ENCODE measurements at regions not wholly inside any gene's neighbourhood (a gene's known extent, or its start where the extent isn't known, plus 50 kb on each side); places are given as distances from the start of the nearest gene placed in this dataset.
A peak's percentile ranks its signal among the peaks of the same experiment; 100 is the strongest.

GRCh38 chr6:140048202-140048790, 673.8 kb upstream of the CITED2 start:
- TF ChIP-seq CTCF (IDR thresholded peaks at IDR 0.05) (no peak), POLR2A (IDR thresholded peaks at IDR 0.05) (no peak)
- intact Hi-C loops (cut with DNase I) = loop anchor here in 1 of 10 donors (10.0 kb wide), 1 partner anchor 163 kb away; no protein-coding TSS in a partner anchor
- no peak for ATAC-seq

GRCh38 chr6:140047321-140047720, 672.9 kb upstream of the CITED2 start:
- peaks cover 0 to 8% (median 0%) of the 10 kb centered on the region in 12 donors for H3K9me3 ChIP-seq
- intact Hi-C loops (cut with DNase I) = loop anchor here in 1 of 10 donors (10.0 kb wide), 1 partner anchor 163 kb away; no protein-coding TSS in a partner anchor

More at GRCh38 chr6:140048202-140048790, 673.8 kb upstream of the CITED2 start:
- Histone ChIP-seq H3K36me3 (no peaks in the 10 kb centered on the region), H3K4me3 (no peak overlapping the region), H3K4me1 (peaks cover 0 to 23% (median 9%) of the 10 kb centered on the region in 12 donors), H3K9me3 (peaks cover 0 to 8% (median 0%) of the 10 kb centered on the region in 12 donors), H3K27ac (peak overlapping the region in 2 of 12 donors; percentile 2 to 87), H3K27me3 (no peaks in the 10 kb centered on the region)
- DNase-seq = no peak
- 26 to 52% (median 29%) methylated on average over 2 of the region's 2 CpGs for WGBS, 4 donors

GRCh38 chr6:140046016-140046632, 671.7 kb upstream of the CITED2 start:
- H3K27me3 ChIP-seq = no peaks in the 10 kb centered on the region
- intact Hi-C loops (cut with DNase I) = loop anchor here in 1 of 10 donors (10.0 kb wide), 1 partner anchor 161 kb away; no protein-coding TSS in a partner anchor
- peaks cover 0 to 8% (median 0%) of the 10 kb centered on the region in 12 donors for H3K9me3 ChIP-seq
- no peak for ATAC-seq
- H3K36me3 ChIP-seq = no peaks in the 10 kb centered on the region
- H3K4me1 ChIP-seq = peaks cover 0 to 23% (median 10%) of the 10 kb centered on the region in 12 donors
- no peak overlapping the region for H3K4me3 ChIP-seq
- DNase-seq = no peak
- 89 to 96% (median 93%) methylated on average over 3 of the region's 3 CpGs for WGBS, 4 donors
- H3K27ac ChIP-seq = no peak overlapping the region
- TF ChIP-seq CTCF (IDR thresholded peaks at IDR 0.05) (no peak), POLR2A (IDR thresholded peaks at IDR 0.05) (no peak)

More at GRCh38 chr6:140047321-140047720, 672.9 kb upstream of the CITED2 start:
- TF ChIP-seq CTCF (IDR thresholded peaks at IDR 0.05) (no peak), POLR2A (IDR thresholded peaks at IDR 0.05) (no peak)
- no peak for ATAC-seq
- Histone ChIP-seq H3K4me1 (peaks cover 0 to 23% (median 10%) of the 10 kb centered on the region in 12 donors), H3K27me3 (no peaks in the 10 kb centered on the region), H3K27ac (no peak overlapping the region), H3K36me3 (no peaks in the 10 kb centered on the region), H3K4me3 (no peak overlapping the region)
- WGBS, 4 donors = 44 to 67% (median 55%) methylated on average over 1 of the region's 1 CpG
- no peak for DNase-seq

- 92 to 100% (median 95%) methylated on average over 1 of the region's 1 CpG for WGBS, 4 donors
- ATAC-seq (peak in 1 of 4 donors; percentile 33), DNase-seq (no peak)
- H3K4me1 ChIP-seq = peaks cover 0 to 21% (median 10%) of the 10 kb centered on the region in 12 donors
- no peaks in the 10 kb centered on the region for H3K36me3 ChIP-seq
- no peaks in the 10 kb centered on the region for H3K27me3 ChIP-seq
- no peak overlapping the region for H3K4me3 ChIP-seq
- TF ChIP-seq POLR2A (IDR thresholded peaks at IDR 0.05) (no peak), CTCF (IDR thresholded peaks at IDR 0.05) (no peak)
- intact Hi-C loops (cut with DNase I) = loop anchor here in 1 of 10 donors (10.0 kb wide), 1 partner anchor 160 kb away; no protein-coding TSS in a partner anchor
- no peak overlapping the region for H3K27ac ChIP-seq
- peaks cover 0 to 8% (median 0%) of the 10 kb centered on the region in 12 donors for H3K9me3 ChIP-seq
Measured at GRCh38 chr6:140045116-140045515, 670.7 kb upstream of the CITED2 start.

All from heart left ventricle (tissue), 16 donors.